IMR-90 (cell line): ENCODE measurements at regions not wholly inside any gene's neighbourhood (a gene's known extent, or its start where the extent isn't known, plus 50 kb on each side); places are given as distances from the start of the nearest gene placed in this dataset.
"Not testable (repeated sequence)": the region's sequence is repeated elsewhere in the genome, so short reads cannot be mapped to it uniquely, and the experiment has no call there.

Source experiments
- CEBPB ChIP-seq: IDR thresholded peaks from 2 replicates; pipeline ENCODE4 v1.6.1; 2012; ENCODE audit warnings: low read depth, low read length, improper control_type of control experiment
- CTCF ChIP-seq: conservative IDR thresholded peaks from 2 replicates; pipeline ENCODE4 v1.5.1; 2012; ENCODE audit warnings: mild to moderate bottlenecking, low read depth, low read length, improper control_type of control experiment
- ELK1 ChIP-seq: fragments of 150-350 bp; IDR thresholded peaks from 2 replicates; pipeline ENCODE4 v1.6.1; 2016; ENCODE audit warnings: low read depth, mild to moderate bottlenecking, low read length, moderate library complexity, borderline replicate concordance
- FOS ChIP-seq: fragments of 150-350 bp; IDR thresholded peaks from 2 replicates; pipeline ENCODE4 v1.6.1; 2016; ENCODE audit warnings: low read depth, low read length
- MAFK ChIP-seq: IDR thresholded peaks from 2 replicates; pipeline ENCODE4 v1.6.1; 2012; ENCODE audit warnings: low read depth, low read length, improper control_type of control experiment
- POLR2A ChIP-seq: IDR thresholded peaks from 2 replicates; pipeline ENCODE4 v1.6.1; 2012; ENCODE audit warnings: mild to moderate bottlenecking, low read depth, low read length
- RFX5 ChIP-seq: IDR thresholded peaks from 2 replicates; pipeline ENCODE4 v1.8.0; 2012; ENCODE audit warnings: low read depth, mild to moderate bottlenecking, low read length, moderate library complexity
- USF2 ChIP-seq: fragments of 150-350 bp; IDR thresholded peaks from 2 replicates; pipeline ENCODE4 v1.6.1; 2017; ENCODE audit warnings: mild to moderate bottlenecking, antibody characterized with exemption, low read length, low read depth

- TF ChIP-seq CTCF, USF2, ELK1, CEBPB, POLR2A, MAFK, FOS, RFX5: not testable (repeated sequence)
Observed at GRCh38 chr22:11594552-11594951, 3933.4 kb upstream of the OR11H1 start.
